GM19372 (cell line): ENCODE measurements at regions not wholly inside any gene's neighbourhood (a gene's known extent, or its start where the extent isn't known, plus 50 kb on each side); places are given as distances from the start of the nearest gene placed in this dataset.

Experiments
- ATAC-seq: cut with Tn5 transposase; IDR thresholded peaks from one replicate; pipeline ENCODE4 v1.9.1; 2021; ENCODE audit warnings: mild to moderate bottlenecking, low read depth, moderate library complexity; ENCODE audit not compliant: unreplicated experiment

DNA sequence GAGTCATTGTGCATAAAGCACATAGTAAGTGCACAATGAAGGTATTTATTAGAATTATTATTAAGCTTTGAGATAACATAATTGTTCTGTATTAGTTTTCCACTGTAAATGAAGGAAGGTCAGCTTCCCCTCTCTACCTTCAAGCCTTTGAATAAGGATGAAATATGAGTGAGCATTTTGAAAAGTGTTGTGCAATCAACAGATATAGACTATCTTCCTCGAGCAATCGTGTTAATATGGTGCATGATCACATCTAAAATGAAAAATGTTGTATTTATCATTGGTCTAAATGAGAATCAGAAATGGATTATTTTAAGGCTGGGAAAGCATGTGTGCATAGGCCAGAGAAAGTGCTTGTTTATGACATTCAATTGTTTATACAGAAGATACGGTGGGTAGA, 1474.6 kb upstream of the TENM3 start:
- no peak for ATAC-seq

DNA sequence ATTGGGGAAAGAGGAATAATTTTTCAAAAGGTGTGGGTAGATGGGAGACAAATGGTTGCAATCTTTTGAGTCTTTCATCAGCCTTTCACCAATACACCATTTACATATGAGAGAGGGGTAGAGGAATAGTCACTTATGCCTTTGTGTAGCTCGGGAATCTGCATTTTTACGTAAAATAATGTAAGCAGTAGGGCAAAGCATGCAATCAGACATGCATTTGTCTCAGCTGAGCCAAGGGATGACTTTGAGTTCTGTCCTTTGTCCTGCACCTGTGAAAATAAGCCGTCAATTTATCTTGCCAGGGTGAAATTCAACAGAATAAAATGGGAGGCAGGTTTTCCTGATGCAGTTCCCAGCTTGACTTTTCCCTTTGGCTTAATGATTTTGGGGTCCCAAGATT, 1473.4 kb upstream of the TENM3 start:
- ATAC-seq: no peak

DNA sequence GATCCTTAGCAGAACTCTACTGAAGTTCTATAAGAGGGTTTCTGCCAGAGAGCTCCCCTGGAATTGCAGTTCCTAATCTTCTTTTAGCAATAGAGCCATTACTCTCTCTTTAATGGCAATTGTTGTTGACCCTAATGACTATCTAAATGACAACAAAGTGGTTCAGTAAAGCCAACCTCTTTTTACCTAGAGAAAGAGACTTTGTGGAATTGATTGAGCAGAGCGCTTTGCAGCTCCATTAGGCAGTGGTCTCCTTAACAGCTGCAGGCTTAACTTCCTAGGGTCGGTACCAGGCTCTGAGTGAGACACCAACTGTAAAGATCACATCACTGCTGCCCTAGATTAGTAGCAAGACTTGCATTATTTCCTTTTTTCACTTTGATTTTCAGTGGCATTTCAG, 1472.9 kb upstream of the TENM3 start:
- no peak for ATAC-seq

DNA sequence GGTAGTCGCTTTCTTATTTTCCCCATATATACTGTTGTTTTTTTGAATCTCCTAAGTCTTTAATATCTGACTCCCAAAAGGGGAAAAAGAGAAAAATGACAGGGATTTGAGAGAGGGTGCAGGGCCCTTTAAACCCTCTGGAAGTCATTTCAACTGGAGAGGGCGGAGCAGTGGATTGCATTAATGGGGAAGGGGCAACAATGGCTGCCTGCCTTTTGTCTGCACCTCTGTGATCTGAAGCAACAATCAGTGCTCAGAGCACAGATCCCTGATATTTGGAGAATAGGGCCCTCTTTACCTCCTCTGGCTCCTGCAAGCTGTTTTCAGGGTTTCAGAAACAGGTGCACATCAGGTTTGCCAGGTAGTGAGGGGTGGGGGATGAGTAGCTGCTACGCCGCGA, 1458.3 kb upstream of the TENM3 start:
- ATAC-seq: no peak

DNA sequence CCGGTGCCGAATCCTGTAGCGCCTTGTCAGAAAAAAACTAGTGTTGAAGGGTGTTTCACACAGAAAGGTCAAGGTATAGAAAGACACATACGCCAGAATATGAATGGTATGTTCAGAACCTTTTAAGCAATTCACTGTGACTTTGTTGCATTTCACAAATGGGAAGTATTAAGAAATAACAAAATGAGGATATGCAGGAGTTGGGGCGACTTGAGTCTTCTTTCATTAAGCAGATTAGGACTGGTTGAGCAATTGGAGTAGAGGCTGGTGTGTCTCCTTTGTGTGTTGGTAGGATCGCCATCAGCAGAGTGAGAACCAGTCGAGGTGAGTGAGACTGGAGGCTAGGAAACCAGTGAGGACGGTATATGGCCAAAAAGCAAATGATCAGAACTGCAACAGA, 1454.5 kb upstream of the TENM3 start:
- ATAC-seq: no peak

DNA sequence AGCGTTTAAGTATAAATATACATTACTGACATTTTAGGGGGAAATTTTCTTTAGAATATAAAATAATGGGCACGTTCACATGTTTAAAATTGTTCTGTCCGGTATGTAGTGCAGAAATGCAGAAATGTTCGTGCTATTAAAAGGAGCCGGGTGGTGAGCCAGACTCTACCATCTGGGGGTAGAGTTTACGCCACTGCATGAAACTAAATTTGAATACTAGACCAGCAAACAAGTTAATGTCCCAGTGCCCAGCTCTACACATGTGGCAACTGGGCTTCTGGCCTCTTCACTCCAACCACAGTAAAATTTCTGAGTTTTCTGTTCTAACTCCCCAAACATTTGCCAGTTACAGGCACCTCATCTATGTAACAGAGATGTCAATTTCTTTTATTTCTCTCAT, 1453.3 kb upstream of the TENM3 start:
- ATAC-seq: no peak

DNA sequence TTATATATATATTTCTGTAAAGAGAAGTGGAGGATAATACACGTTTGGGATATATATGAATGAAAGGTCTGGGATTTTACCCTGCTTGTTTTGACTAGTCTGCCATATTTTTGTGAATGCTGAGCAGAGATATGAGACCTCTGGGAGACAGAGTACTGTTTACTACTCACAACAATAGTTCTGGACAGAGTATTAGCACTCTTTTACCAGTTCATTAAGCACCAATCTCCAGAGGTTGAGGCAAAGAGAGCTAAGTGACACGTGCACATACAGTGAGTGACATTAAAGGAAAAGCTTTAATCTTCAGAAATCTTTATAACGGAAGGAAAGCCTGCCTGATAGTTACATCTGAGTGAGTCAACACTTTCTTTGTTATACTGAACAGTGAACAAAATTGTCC, 1452.7 kb upstream of the TENM3 start:
- no peak for ATAC-seq

DNA sequence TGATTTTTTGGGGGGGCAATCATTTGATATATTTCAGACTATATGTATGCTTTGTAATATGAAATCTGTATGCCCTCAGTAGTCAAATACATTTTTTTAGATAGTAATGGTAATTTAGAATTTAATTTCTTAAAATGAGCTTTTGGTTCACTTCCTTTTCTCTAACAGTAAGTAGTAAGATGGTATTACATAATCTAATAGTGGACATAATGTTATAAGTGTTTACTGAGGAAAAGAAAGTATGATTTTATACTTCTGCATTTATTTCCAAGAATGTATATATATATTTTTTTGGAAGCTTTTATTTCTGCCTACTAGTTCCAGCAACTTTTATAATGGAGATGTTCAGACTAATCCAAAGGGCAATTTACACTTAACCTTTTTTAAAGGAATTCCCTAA, 1450.7 kb upstream of the TENM3 start:
- ATAC-seq: no peak

DNA sequence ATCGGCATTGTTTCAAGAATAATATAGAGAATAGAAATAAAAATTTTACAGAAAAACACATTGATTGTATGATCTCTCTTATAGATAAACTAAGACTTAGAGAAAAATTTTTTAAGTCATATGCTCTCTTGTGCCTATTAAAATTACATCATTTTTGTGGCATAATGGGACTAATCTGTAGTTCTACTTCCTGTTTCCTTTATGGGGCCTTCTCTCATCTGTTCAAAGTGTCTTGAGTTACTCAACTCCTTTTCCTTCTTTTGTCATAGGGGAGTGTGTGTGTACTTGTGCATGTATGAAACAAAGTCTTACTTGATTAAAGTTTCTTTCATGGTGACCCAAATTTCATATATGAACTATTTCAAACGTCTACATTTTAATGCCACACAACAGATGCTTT, 1448.9 kb upstream of the TENM3 start:
- ATAC-seq: no peak

DNA sequence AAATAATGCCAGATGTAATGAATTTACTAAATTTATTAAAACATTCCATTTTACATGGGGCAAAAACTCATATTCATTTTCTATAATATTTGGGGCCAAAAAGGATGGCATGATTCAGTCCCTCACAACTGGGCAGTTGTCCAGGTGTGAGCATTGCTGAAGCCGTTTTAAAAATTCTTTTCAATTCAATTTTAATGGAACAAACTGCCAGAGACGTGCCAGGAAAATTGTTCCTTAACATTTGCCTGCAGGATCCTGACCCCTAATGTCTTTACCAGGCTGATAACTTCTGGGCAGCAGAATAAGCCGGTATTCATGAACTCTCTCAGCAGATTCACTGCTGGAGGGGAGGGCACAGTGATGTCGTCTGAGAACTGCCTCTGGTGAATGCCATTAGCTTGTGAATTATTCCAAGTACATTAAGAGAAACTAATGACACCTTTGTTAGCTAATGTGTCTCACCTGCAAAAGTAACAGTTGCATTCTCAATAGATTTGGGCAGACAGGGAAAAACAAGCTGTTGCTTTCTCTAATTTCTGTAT, 1445.1 kb upstream of the TENM3 start:
- no peak for ATAC-seq

DNA sequence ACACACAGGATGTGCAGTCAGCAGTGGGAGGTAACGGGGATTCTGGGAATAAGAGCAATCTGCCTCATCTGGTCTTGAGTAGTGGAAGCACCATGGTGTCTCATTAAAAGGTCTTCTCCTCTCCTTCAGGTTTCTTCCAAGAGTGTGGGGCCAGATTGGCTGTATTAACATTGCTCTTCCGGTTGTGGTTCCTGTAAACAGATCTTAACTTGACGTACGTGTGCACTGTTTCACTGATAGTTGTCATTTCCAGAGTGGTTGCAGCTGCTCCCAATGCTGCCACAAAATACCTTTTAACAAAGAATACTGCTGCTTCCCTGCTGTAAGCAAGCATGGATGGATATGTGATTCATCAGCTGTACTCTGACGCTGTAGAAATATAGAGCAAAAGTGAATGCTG, 1443.4 kb upstream of the TENM3 start:
- no peak for ATAC-seq

DNA sequence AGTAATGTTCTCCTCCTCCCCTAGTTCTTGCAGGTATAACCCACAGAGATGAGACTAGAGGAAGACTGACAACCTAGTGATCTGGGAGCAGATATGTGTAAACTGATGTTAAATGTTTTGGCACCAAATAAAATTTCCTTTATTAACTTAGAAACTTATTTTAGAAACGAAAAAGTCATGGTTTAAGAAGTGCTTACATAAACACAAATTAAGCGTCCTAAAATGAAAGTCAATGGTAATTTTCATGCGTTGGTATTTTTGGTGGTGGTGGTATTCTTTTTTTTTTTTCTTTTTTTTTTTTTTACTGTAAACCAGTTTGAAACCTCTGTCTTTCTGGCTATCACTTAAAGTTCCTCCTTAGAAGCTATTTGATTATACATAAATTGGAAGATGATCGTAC, 1438.1 kb upstream of the TENM3 start:
- ATAC-seq: no peak

DNA sequence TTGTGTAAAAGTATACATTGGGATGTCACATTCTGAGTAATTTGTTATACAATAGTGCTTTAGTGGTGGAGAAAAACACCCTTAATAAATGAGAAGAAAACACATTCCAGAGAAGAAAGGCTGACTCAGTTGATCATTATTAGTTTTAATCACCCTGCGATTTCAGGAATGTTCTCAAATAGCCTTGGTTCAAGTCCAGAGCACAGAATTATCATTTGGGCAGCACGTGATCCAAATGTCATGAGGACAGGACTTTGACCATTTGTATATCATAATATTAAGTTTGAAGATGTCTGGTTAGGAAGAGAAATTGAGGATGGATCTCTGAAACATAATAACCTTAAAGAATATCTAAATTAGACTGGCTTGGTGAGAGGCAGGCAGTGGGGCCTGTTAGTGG, 1434.3 kb upstream of the TENM3 start:
- no peak for ATAC-seq

DNA sequence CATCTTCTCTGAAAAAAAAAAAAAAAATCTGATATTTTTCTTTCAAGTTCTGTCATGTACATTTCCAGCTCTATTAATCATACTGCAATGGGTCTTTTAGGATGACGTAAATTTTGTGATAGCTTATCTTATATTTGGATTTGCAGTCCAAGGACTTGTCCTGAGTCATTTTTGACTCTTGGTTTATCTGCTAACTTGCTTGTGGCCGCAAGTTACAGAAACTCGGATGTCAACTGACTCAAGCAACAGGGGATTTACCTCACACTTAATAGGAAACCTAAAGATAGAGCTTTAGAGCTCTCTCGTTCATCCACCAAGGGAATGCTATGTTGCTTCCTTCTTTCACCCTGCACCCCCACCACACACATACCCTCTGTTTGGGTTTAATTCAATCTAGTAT, 1433.8 kb upstream of the TENM3 start:
- no peak for ATAC-seq

DNA sequence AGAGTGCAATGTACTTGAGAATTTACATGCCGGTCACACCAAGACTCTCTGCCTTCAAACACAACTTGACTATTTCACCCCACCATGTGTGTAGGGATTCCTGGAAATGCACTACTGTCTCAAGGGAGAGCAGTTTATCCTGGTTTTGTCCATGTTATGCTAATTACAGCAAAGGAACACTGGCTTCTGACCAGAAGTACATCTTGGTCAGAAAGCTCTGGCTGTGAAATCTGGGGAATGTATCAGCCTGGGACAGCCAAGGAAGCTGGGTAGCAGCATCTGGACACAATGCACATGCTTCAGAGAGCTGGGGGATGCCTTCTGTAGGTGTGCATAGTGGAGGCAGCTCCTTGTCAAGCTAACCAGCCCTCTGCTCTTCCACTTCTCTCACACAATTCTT, 1432.6 kb upstream of the TENM3 start:
- no peak for ATAC-seq

DNA sequence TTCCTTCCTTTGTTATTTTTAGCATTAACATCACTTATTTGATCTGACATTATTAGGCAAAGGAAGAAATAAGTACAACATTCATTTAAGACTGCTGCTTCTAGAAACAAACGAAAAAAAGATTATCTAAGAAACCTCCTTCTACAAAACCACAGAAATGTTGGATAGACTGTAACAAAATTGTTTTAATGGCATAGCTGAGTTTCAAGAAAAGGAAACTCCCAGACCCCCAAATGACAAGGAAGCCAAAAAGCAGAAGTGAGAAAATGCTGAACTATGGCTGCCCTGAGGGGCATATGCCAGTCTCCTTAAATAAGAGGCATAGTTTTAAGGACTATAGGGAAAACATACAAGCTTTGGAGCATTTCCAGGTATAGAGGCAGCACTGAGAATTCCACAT, 1431.6 kb upstream of the TENM3 start:
- ATAC-seq: no peak

DNA sequence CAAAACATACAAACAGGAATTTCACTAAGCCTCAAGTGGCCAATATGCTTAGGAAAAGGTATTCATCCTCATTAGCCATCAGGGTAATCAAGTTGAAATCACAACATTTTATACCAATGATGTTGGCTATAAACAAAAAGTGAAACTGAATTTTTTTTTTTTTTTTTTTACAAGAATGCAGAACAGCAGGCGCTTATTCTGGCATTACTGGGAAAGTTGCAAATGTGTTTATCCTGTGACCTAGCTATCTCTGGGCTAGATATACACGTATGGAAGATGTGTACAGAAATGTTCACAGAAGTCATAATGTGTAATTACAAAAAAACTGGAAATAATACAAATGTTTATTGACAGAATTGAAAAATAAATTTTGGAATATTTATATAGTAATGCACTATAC, 1430.4 kb upstream of the TENM3 start:
- no peak for ATAC-seq

DNA sequence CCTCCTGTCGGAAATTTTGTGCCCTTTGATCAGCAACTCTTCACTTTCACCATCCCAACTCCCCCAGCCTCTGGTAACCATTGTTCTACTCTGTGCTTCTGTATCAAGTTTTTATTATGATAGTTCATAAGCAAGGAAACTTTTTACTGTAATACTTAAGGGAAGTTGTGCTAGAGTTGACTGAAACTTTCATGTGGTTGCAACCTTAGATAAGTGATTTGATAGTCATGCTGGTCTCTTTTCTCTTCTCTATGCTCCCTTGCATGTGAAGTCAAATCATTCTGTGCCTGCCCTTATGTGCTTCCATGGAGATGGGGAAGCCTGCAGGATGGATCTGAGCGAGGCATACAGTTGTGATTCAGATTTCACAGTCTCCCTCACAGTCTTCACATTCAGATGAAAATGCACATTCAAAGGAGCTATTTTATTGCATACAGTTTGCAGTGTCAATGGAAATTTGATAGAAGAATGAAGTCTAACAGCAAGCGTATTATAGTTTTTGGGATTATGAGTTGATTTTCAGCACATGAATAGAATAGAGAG, 1428.3 kb upstream of the TENM3 start:
- ATAC-seq: no peak

DNA sequence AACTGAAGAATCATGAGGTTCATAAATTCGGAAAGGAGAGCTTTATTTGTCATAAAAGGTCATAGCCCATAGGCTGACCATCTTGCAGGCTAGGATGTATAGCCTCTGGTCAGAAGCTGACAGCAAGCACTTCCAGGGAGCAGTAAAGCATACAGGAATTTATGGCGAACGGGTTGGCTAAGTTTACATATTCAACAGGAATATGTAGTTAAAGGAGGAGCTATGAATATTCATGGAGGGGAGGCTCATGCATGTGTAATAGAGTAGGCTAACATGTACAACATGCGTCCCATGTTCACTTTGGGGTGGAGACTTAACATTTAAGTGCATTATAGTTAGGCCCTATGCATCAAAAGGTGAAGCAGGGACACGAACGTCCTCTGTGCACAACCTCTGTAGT, 1425.7 kb upstream of the TENM3 start:
- no peak for ATAC-seq

DNA sequence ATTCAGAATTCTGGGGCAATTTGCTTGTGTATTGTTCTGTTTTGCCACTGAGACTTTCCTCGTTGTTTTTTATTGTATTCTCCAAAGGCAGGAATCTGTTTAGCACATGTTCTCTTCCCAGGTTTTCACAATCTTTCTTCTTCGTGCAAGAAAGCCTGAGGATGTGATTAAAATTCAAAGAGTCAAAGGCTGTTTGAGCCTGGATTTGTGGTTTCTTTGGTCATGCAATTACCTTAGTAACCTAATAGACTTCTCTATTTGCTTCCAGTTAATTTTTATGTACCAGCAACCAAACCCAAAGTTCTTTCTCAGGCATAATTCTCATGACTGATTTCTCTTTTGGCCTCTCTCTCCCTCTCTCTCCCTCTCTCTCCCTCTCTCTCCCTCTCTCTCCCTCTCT, 1420.1 kb upstream of the TENM3 start:
- no peak for ATAC-seq

DNA sequence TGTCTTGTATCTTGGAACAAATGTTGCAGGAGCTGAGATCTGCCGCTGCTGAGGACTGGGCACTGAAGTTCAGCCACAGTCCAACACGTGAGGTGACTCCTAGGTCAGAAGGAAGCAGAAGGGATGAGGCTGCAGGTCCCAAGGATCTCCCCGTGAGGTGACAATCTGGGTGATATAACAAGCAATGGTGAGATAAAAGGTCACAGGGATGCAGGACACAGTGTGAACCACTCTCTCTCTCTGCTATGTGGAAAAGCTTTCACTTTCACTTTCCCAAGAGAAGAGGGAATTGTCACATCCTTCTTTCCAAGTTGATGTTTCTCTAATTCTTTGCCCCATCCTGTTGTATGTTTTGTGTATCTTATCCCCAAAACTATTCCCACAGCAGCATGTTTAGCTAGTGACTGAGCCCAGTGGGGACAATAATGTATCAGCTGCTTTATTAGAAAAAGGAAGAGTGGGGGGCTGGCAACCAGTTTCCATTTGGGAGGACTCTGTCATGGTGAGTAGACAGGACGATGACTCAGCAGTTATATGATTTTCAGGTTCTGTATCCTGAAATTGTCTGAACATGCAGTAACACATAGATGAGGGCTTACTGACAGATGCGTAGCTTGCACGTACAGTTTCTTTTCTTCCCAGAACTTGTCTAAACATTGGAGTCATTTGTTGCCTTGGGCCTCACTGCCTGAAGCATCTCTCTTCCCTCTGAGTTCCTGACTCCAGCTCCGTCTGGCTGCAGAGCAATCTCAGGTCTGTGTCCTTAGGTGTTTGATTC, 1415.8 kb upstream of the TENM3 start:
- no peak for ATAC-seq

DNA sequence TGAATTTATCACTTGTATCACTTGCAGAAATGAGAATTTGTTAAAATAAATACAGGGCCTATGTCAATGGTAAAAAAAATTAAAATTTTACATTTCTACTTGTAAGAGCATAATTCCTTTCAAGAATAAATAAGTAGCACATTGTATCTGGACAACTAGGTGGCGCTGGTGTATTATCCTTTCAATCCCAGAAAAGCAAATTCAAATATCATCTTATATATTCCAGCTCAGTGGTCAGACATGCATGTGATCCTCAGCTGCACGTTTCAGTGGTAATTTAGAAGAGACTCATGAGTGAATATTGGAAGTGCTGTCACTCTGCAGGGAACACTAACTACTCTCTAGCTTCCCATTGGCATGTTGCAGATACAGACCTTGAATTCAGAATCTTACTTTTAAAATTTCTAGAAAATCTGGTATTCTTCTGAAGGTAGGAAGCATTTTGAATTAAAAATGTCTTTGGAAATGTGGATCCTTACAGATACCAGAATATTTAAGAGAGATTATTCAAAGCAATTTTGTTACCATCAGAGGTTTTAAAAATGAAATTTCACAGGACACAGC, 1414.7 kb upstream of the TENM3 start:
- ATAC-seq: no peak
